Activated T-helper 17 cell treated with anti-CD3 and anti-CD28 coated beads, Interleukin-2, amount 50 U/mL, for 72 hours (primary cell): ENCODE measurements at regions not wholly inside any gene's neighbourhood (a gene's known extent, or its start where the extent isn't known, plus 50 kb on each side); places are given as distances from the start of the nearest gene placed in this dataset.

Experiments used
- ATAC-seq: fragments of 150-1000 bp; cut with Tn5 transposase; replicated peaks from 2 replicates; pipeline ENCODE4 v1.10.0; 2021; ENCODE audit warnings: mild to moderate bottlenecking, moderate library complexity
- H3K27ac Mint-ChIP-seq: one replicate; pipeline ENCODE4 v1.8.0; 2022; ENCODE audit warnings: mixed read lengths
- H3K27me3 Mint-ChIP-seq: one replicate; pipeline ENCODE4 v1.8.0; 2022; ENCODE audit warnings: mixed read lengths
- H3K36me3 Mint-ChIP-seq: one replicate; pipeline ENCODE4 v1.8.0; 2022; ENCODE audit warnings: low read depth, mild to moderate bottlenecking, mixed read lengths
- H3K4me1 Mint-ChIP-seq: one replicate; pipeline ENCODE4 v1.8.0; 2022; ENCODE audit warnings: mixed read lengths
- H3K4me3 Mint-ChIP-seq: one replicate; pipeline ENCODE4 v1.8.0; 2022; ENCODE audit warnings: mild to moderate bottlenecking, mixed read lengths
- H3K9me3 Mint-ChIP-seq: one replicate; pipeline ENCODE4 v1.8.0; 2022; ENCODE audit warnings: mixed read lengths

DNA sequence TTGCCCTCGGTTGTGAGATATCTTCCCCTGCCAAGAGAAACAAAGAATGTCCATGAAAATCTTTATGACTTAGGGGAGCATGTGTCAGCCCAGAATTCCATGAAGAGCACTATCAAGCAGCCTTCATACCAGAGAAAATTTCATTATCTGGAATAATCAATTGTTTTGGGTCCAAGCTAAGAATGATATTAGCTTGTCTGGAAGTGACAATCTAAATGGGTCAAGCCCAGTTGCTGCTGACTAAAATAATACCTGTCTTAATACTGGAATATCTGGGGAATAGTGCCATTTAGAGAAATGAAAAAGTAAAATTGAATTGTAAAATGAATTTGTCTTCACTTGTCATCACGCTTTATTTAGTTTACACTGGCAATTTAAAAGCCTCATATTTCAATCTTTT, 407.4 kb downstream of the PLA2G4A start:
- Mint-ChIP-seq H3K4me3 (no peak overlapping the region), H3K36me3 (no peaks in the 10 kb centered on the region), H3K9me3 (peaks cover 4% of the 10 kb centered on the region), H3K27me3 (no peaks in the 10 kb centered on the region), H3K4me1 (no peaks in the 10 kb centered on the region), H3K27ac (no peak overlapping the region)
- no peak for ATAC-seq

DNA sequence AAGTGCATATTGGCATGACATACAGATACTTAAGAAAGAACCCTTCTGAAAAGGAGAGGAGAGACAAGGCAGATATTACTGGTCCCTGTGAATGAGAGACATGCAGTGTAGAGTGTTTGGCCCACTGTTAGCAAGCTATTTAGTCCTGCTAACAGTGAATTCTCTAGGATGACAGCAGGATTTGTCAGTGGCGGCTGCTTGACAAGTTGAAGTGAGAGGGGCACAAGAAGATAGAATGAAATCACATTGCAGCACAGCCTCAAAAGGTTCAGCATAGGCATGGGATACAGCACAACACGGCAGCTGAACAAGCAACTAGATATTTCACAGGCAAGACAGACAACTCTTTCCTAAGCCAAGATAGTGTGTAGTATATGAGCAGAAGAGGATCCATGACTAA, 407.9 kb downstream of the PLA2G4A start:
- Mint-ChIP-seq H3K9me3 (peaks cover 6% of the 10 kb centered on the region), H3K4me3 (no peak overlapping the region), H3K27me3 (no peaks in the 10 kb centered on the region), H3K36me3 (no peaks in the 10 kb centered on the region), H3K4me1 (no peaks in the 10 kb centered on the region), H3K27ac (no peak overlapping the region)
- no peak for ATAC-seq

DNA sequence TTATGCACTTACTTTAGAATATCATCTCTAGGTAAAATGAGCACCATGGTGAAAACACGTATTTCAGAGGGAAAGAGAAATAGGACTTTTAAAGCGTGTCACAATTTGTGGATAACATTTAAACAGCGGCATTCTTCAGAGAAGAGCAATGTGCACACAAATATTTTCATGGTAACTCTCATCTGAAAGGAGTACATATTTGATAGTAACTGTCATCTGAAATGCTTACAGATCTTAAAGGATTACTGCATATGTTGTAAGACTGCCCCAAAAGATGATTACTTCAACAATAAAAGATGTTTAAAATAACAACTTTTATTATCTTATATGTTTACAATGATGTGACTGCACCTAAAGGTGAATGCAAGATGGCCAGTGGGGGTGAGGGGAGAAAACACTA, 408.8 kb downstream of the PLA2G4A start:
- Mint-ChIP-seq H3K4me1 (no peaks in the 10 kb centered on the region), H3K27ac (no peak overlapping the region), H3K36me3 (no peaks in the 10 kb centered on the region), H3K9me3 (peaks cover 10% of the 10 kb centered on the region), H3K4me3 (no peak overlapping the region), H3K27me3 (no peaks in the 10 kb centered on the region)
- ATAC-seq: no peak

DNA sequence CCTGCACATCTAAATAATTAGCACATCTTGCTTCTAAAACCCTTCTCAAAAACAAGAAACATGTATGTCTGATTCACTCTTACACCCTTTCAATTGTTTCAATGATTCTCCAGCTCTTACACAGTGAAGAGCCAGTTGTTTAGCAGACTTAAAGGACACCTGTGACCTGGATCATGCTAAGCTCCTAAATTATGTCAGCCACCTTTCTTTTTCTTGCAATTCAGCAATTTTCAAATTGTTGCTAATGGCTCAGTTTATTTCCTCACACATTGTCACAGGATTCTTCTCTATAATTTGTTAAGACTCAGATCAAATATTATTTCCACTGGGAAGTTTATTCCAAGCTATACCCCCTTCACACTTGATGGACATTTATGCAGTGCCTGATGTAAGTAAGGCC, 413.2 kb downstream of the PLA2G4A start:
- H3K4me3 Mint-ChIP-seq: no peak overlapping the region
- no peaks in the 10 kb centered on the region for H3K4me1 Mint-ChIP-seq
- H3K36me3 Mint-ChIP-seq: no peaks in the 10 kb centered on the region
- peaks cover 11% of the 10 kb centered on the region for H3K9me3 Mint-ChIP-seq
- no peak overlapping the region for H3K27ac Mint-ChIP-seq
- ATAC-seq: no peak
- no peaks in the 10 kb centered on the region for H3K27me3 Mint-ChIP-seq

DNA sequence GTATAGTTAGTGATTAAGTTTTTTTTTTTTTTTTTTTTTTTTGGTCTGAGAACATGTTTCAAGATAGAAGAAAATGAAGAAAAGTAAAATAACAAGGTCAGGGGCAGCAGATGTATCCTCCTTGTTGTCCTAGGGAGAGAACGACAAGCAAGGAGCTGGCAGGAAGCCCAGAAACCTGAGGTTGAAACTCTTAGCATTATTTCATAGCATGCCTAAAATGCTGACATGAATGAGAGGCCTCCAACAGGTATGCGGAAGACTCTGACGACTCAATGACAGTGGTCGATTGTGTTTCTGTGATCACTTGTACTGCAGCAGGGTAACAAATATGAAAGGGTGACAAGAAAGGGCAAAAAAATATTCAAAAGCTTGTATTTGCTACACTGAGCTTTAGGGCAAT, 415.9 kb downstream of the PLA2G4A start:
- Mint-ChIP-seq H3K36me3 (no peaks in the 10 kb centered on the region), H3K4me1 (no peaks in the 10 kb centered on the region), H3K27ac (no peak overlapping the region), H3K9me3 (peaks cover 13% of the 10 kb centered on the region), H3K4me3 (no peak overlapping the region), H3K27me3 (no peaks in the 10 kb centered on the region)
- no peak for ATAC-seq

DNA sequence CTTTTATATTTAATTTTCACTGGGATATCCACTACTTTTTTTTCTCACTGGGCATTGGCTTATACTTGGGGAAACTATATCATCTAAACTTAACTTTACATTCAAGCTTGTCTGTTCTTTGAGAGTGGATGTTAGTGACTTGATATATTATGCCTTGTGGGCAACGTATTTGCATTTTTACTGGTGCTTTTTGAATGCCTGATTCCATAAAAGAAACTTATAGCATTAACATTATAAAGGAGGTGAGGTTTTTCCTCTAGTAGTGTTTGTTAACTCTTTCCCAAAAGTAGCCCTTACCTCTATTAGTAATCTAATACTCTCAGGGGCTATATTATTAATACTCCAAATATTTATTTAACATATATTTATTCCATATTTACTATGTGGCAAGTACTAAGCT, 416.5 kb downstream of the PLA2G4A start:
- no peaks in the 10 kb centered on the region for H3K36me3 Mint-ChIP-seq
- peaks cover 13% of the 10 kb centered on the region for H3K9me3 Mint-ChIP-seq
- no peak for ATAC-seq
- no peaks in the 10 kb centered on the region for H3K4me1 Mint-ChIP-seq
- no peak overlapping the region for H3K4me3 Mint-ChIP-seq
- H3K27ac Mint-ChIP-seq: no peak overlapping the region
- H3K27me3 Mint-ChIP-seq: no peaks in the 10 kb centered on the region

DNA sequence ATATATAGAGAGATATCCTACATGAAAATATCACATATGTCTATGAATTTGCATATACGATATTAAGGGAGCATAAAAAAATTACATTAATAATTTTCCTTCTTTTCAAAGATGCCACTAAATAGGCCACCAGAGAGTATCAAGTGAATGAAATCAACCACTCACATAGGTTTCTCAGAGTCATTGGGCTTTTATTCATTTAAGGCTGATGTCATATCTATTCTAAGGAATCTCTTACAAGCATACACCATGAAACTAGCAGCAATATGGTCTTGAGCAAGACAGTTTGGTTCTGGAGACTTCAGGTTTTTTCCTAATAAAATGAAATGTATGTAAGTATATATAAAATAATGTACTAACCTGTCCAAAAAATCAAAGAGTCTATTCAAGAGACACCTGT, 420.4 kb downstream of the PLA2G4A start:
- no peak overlapping the region for H3K27ac Mint-ChIP-seq
- H3K27me3 Mint-ChIP-seq: no peaks in the 10 kb centered on the region
- no peak overlapping the region for H3K4me3 Mint-ChIP-seq
- no peak for ATAC-seq
- H3K9me3 Mint-ChIP-seq: peaks cover 7% of the 10 kb centered on the region
- H3K4me1 Mint-ChIP-seq: no peaks in the 10 kb centered on the region
- no peaks in the 10 kb centered on the region for H3K36me3 Mint-ChIP-seq

DNA sequence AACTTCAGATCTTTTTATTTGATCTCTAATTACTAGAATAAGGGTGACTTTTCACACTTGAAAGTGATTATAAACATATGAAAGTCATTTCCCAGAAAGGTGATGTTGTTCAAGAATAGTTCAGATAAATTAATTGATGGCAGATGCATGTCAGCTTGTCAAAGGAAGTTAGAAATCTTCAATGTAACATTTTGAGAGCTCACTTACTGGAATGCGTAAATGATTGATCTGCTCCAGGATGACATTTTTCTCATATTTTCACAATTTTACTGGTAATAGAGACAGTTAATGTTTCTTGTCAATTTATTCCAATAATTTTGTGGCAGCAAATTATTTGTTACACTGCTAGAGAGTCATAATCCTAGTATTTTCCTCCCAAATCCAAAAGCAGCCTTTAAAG, 424.2 kb downstream of the PLA2G4A start:
- ATAC-seq: no peak
- no peaks in the 10 kb centered on the region for H3K27me3 Mint-ChIP-seq

DNA sequence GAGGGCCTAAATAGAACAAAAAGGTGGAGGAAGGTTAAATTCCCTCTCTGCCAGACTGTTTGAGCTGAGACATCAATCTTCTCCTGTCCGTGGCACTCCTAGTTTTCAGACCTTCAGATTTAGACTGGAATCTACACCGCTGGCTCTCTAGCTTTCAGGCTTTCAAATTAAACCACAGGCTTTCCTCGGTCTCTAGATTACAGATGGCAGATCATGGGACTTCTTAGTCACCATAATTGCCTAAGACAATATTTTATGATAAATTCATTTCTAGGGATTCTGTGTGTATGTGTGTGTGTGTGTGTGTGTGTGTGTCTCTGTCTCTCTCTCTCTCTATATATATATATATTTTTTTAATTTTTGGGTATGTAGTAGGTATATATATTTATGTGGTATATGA, 428.7 kb downstream of the PLA2G4A start:
- Mint-ChIP-seq H3K27me3 (no peaks in the 10 kb centered on the region), H3K9me3 (no peaks in the 10 kb centered on the region), H3K4me1 (no peaks in the 10 kb centered on the region), H3K4me3 (no peak overlapping the region), H3K27ac (no peak overlapping the region), H3K36me3 (no peaks in the 10 kb centered on the region)
- no peak for ATAC-seq

More for the DNA sequence above, 424.2 kb downstream of the PLA2G4A start:
- Mint-ChIP-seq H3K27ac (no peak overlapping the region), H3K4me3 (no peak overlapping the region), H3K4me1 (no peaks in the 10 kb centered on the region), H3K36me3 (no peaks in the 10 kb centered on the region), H3K9me3 (no peaks in the 10 kb centered on the region)

DNA sequence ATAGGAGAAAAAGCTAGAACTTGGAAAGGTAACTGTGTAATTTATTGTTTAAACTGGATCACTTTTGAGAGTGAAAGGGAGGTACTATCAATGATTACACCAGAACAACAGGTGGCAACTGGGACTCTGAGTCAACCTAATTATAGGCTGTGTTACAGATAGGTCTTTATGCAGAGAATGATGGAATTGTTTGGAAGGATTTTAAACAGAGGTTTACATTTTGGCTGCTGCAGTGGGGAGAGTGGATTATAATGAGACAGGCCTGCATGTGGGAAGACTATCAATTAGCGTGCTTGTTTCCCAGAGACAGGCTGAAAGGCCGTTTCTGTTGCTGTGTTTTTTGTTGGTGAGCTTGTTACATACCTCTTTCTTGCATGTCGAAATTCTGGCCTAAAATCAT, 432.9 kb downstream of the PLA2G4A start:
- H3K4me1 Mint-ChIP-seq: no peaks in the 10 kb centered on the region
- ATAC-seq: no peak
- no peak overlapping the region for H3K4me3 Mint-ChIP-seq
- no peaks in the 10 kb centered on the region for H3K9me3 Mint-ChIP-seq
- no peaks in the 10 kb centered on the region for H3K36me3 Mint-ChIP-seq
- no peak overlapping the region for H3K27ac Mint-ChIP-seq
- no peaks in the 10 kb centered on the region for H3K27me3 Mint-ChIP-seq

DNA sequence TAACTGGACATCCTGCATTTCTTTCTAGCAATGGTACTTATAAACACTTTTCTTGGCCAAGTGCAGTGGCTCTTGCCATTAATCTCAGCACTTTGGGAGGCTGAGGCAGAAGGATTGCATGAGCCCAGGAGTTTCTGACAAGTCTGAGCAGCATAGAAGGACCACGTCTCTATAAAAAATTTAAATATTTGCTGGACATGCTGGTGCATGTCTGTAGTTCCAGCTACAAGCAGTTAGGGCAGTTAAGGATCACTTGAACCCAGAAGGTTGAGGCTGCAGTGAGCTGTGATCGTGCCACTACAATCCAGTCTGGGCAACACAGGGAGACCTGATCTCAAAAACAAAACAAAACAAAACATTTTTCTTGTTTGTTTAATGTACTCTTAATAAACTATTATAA, 434.0 kb downstream of the PLA2G4A start:
- Mint-ChIP-seq H3K27ac (no peak overlapping the region), H3K9me3 (no peaks in the 10 kb centered on the region)

DNA sequence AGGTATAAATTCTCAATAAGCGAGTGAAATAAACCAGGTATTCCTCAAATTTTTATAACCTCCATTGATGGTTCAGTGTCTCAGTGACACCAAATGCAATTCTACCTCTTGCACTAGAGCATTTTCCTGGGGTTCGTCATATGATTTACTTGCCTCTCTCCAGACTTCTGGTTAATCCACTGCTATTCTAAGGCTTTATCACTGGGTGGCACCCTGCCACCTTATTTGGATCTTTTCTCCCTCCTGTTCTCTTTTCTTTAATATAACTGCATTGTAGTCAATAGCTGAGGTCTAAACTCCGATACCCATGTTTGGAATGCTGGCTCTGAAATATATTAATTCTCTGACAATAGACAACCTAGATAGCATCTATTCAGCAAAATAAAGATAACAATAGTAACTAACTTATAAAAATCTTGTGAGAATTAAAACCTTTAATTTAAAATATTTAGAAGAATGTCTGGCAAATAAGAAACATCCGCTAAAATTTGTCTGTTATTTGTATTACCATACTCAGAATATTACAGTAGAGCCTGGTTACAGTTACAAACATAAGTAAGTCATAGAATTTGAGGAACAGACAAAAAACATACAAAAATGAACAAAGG, 436.4 kb downstream of the PLA2G4A start:
- Mint-ChIP-seq H3K4me3 (no peak overlapping the region), H3K27me3 (no peaks in the 10 kb centered on the region), H3K4me1 (no peaks in the 10 kb centered on the region), H3K9me3 (no peaks in the 10 kb centered on the region), H3K36me3 (no peaks in the 10 kb centered on the region), H3K27ac (no peak overlapping the region)
- ATAC-seq: no peak

More for the DNA sequence above, 434.0 kb downstream of the PLA2G4A start:
- ATAC-seq: no peak
- H3K4me1 Mint-ChIP-seq: no peaks in the 10 kb centered on the region
- H3K27me3 Mint-ChIP-seq: no peaks in the 10 kb centered on the region
- H3K4me3 Mint-ChIP-seq: no peak overlapping the region
- no peaks in the 10 kb centered on the region for H3K36me3 Mint-ChIP-seq

DNA sequence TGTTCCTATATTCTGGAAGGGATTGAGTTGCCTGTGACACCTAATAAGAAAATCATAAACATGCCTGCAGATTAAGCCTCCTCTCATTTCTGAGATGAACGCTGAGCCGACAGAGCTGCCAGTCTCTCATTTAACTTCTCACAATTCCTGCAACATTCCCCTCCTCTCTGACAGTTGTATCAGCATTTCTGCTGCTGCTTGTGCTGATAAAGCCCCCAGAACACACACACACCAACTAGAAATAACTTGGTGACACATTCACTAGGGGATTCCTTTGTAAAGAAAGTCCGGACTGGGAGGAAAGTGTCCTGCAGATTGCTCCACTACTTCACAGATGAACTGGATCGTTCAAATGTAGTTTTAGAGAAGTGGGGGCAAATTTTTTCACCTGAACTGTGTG, 437.3 kb downstream of the PLA2G4A start:
- no peaks in the 10 kb centered on the region for H3K36me3 Mint-ChIP-seq
- H3K27me3 Mint-ChIP-seq: no peaks in the 10 kb centered on the region
- no peaks in the 10 kb centered on the region for H3K4me1 Mint-ChIP-seq
- H3K4me3 Mint-ChIP-seq: no peak overlapping the region
- no peaks in the 10 kb centered on the region for H3K9me3 Mint-ChIP-seq
- ATAC-seq: no peak
- H3K27ac Mint-ChIP-seq: no peak overlapping the region

DNA sequence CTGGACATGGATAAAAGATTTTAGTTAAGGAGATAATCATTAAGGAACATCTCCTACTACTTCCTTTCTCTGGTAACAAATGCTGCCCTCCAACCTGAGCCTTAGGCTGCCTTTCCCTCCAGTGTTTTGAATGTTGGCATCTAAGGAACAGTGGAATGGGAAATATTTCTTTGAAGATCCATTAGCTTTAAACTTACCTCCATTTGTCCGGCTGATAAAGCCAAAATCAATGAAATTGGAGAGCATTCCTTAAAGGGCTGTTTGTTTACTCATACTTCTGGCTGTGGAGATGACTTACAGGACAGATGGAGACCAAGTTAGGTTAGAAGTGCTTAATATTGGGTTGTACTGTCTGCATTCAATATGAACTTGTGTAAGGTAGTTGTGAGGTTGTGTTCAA, 439.1 kb downstream of the PLA2G4A start:
- H3K27me3 Mint-ChIP-seq: no peaks in the 10 kb centered on the region
- H3K36me3 Mint-ChIP-seq: no peaks in the 10 kb centered on the region
- H3K4me1 Mint-ChIP-seq: no peaks in the 10 kb centered on the region
- no peak overlapping the region for H3K27ac Mint-ChIP-seq
- no peak for ATAC-seq
- no peaks in the 10 kb centered on the region for H3K9me3 Mint-ChIP-seq
- H3K4me3 Mint-ChIP-seq: no peak overlapping the region

DNA sequence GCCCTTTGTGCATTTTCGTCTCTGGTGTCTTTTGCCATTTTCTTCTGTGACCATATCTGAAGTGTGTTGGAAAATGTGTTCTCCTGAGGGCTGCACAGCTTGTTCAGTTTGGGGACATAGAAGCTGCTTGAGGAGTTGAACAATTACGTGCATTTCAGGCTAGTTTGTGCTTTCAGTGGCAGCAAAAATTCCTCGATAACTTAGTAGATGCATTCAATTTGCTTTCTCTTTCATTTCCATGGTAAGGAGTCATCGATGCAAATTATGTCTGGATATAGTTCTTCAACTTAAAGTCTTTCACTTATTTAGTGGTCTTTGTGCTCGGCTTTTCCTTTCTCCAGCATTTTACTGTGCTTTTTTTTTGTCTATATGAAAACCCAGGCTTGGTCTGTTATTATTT, 441.5 kb downstream of the PLA2G4A start:
- Mint-ChIP-seq H3K36me3 (no peaks in the 10 kb centered on the region), H3K4me3 (no peak overlapping the region), H3K27me3 (no peaks in the 10 kb centered on the region), H3K4me1 (peaks cover 5% of the 10 kb centered on the region), H3K27ac (no peak overlapping the region), H3K9me3 (no peaks in the 10 kb centered on the region)
- no peak for ATAC-seq

DNA sequence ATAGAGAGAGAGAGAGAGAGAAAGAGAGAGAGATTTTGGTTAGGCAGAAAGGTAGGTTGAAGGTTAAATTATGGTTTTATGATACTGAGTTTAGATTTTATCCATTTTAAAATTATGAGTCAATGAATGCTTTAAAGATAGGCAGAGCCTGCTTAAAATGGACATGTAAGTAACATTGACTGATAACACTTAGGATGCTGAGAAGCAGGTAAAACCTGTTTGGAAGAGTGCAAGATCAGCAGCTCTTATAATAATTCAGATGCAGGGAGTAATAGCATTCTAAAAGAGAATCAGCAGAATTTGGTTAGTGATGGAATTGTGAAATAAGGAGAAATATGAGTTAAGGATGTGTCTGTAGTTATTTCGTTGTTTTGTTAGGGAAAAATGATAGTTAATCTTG, 446.6 kb downstream of the PLA2G4A start:
- H3K36me3 Mint-ChIP-seq: no peaks in the 10 kb centered on the region
- H3K27me3 Mint-ChIP-seq: no peaks in the 10 kb centered on the region
- H3K4me1 Mint-ChIP-seq: peaks cover 5% of the 10 kb centered on the region
- ATAC-seq: no peak
- no peaks in the 10 kb centered on the region for H3K9me3 Mint-ChIP-seq
- H3K27ac Mint-ChIP-seq: no peak overlapping the region
- no peak overlapping the region for H3K4me3 Mint-ChIP-seq
